Neuronal stem cell (in vitro differentiated cells): ENCODE measurements at regions not wholly inside any gene's neighbourhood (a gene's known extent, or its start where the extent isn't known, plus 50 kb on each side); places are given as distances from the start of the nearest gene placed in this dataset.
A peak's percentile ranks its signal among the peaks of the same experiment; 100 is the strongest.

Experiments used
- DNase-seq: peaks from one replicate; pipeline ENCODE4 v3.0.0-alpha.2; 2013; ENCODE audit warnings: low spot score
- H2AFZ ChIP-seq: one replicate; pipeline ENCODE4 v1.6.1; 2013; ENCODE audit warnings: mild to moderate bottlenecking, low read length, inconsistent platforms
- H2AK5ac ChIP-seq: 2 replicates; pipeline ENCODE4 v1.6.1; 2013; ENCODE audit warnings: low read depth, mild to moderate bottlenecking, inconsistent platforms, low read length, moderate library complexity, mixed read lengths
- H2BK120ac ChIP-seq: 2 replicates; pipeline ENCODE4 v1.6.1; 2013; ENCODE audit warnings: low read depth, mild to moderate bottlenecking, inconsistent platforms, low read length, moderate library complexity, mixed read lengths
- H2BK12ac ChIP-seq: one replicate; pipeline ENCODE4 v1.6.1; 2013; ENCODE audit warnings: low read length, inconsistent platforms
- H2BK15ac ChIP-seq: 2 replicates; pipeline ENCODE4 v1.6.1; 2013; ENCODE audit warnings: mild to moderate bottlenecking, low read length, inconsistent platforms, mixed read lengths
- H2BK5ac ChIP-seq: one replicate; pipeline ENCODE4 v1.6.1; 2013; ENCODE audit warnings: inconsistent platforms, mild to moderate bottlenecking, low read length, moderate library complexity
- H3K14ac ChIP-seq: one replicate; pipeline ENCODE4 v1.6.1; 2013; ENCODE audit warnings: low read length, inconsistent platforms
- H3K18ac ChIP-seq: 2 replicates; pipeline ENCODE4 v1.6.1; 2013; ENCODE audit warnings: low read length, inconsistent platforms
- H3K23ac ChIP-seq: 2 replicates; pipeline ENCODE4 v1.6.1; 2013; ENCODE audit warnings: low read depth, mild to moderate bottlenecking, mixed read lengths, low read length, inconsistent platforms; ENCODE audit not compliant: poor library complexity
- H3K27ac ChIP-seq: replicated peaks from 3 replicates; pipeline ENCODE4 v1.5.1; 2013; ENCODE audit warnings: low read length, inconsistent platforms
- H3K27me3 ChIP-seq, 3 experiments: 2 replicates each; pipeline ENCODE4 v1.6.1; 2013; ENCODE audit warnings: low read length in 3 of 3, mild to moderate bottlenecking in 2 of 3, inconsistent platforms in 1 of 3, low read depth in 1 of 3, mixed read lengths in 1 of 3, moderate library complexity in 1 of 3; ENCODE audit not compliant: control insufficient read depth in 3 of 3, insufficient read depth in 3 of 3
- H3K36me3 ChIP-seq, 2 donors: replicated peaks in 1 of 2; 2 replicates each; pipeline ENCODE4 v1.6.1; 2013; ENCODE audit warnings: low read length in 2 of 2; ENCODE audit not compliant: control insufficient read depth in 2 of 2, insufficient read depth in 2 of 2
- H3K4ac ChIP-seq: 2 replicates; pipeline ENCODE4 v1.6.1; 2013; ENCODE audit warnings: inconsistent platforms, mild to moderate bottlenecking, low read length, moderate library complexity
- H3K4me1 ChIP-seq, 2 donors: 1 replicate in 1 of 2; 2 replicates in 1 of 2; pipeline ENCODE4 v1.6.1; 2013; ENCODE audit warnings: low read length in 2 of 2, low read depth in 1 of 2; ENCODE audit not compliant: control insufficient read depth in 2 of 2, insufficient read depth in 1 of 2
- H3K4me2 ChIP-seq: one replicate; pipeline ENCODE4 v1.6.1; 2013; ENCODE audit warnings: mild to moderate bottlenecking, low read length, inconsistent platforms; ENCODE audit not compliant: insufficient read depth, poor library complexity, severe bottlenecking
- H3K4me3 ChIP-seq, 2 donors: 2 replicates each; pipeline ENCODE4 v1.5.1; 2013; ENCODE audit warnings: low read length in 2 of 2, mild to moderate bottlenecking in 2 of 2, inconsistent platforms in 1 of 2, moderate library complexity in 1 of 2
- H3K79me1 ChIP-seq: one replicate; pipeline ENCODE4 v1.6.1; 2013; ENCODE audit warnings: low read depth, mild to moderate bottlenecking, inconsistent platforms, low read length, moderate library complexity
- H3K9ac ChIP-seq: one replicate; pipeline ENCODE4 v1.6.1; 2013; ENCODE audit warnings: mild to moderate bottlenecking, low read depth, low read length, inconsistent platforms; ENCODE audit not compliant: poor library complexity
- H3K9me3 ChIP-seq, 2 donors: replicated peaks in 1 of 2; 2 replicates each; pipeline versions ENCODE3 to v1.6.1; 2013; ENCODE audit warnings: low read length in 2 of 2, mild to moderate bottlenecking in 2 of 2, inconsistent platforms in 1 of 2, low read depth in 1 of 2, mixed read lengths in 1 of 2, moderate library complexity in 1 of 2; ENCODE audit not compliant: control insufficient read depth in 2 of 2, insufficient read depth in 1 of 2
- H4K8ac ChIP-seq: one replicate; pipeline ENCODE4 v1.6.1; 2013; ENCODE audit warnings: low read depth, mild to moderate bottlenecking, inconsistent platforms, low read length, moderate library complexity
- H4K91ac ChIP-seq: one replicate; pipeline ENCODE4 v1.6.1; 2013; ENCODE audit warnings: low read length, low read depth, mild to moderate bottlenecking, inconsistent platforms; ENCODE audit not compliant: poor library complexity
- WGBS, 2 donors: extraction: QIAGEN DNeasy Blood & Tissue Kit; methylation state at CpG; one replicate each; pipeline ENCODE4 v1.1.7; 2013; ENCODE audit warnings: missing lambda C conversion rate in 2 of 2, mixed read lengths in 1 of 2; ENCODE audit not compliant: insufficient read length in 2 of 2, insufficient replicate concordance in 1 of 2; ENCODE audit errors: extremely low coverage in 2 of 2; 5-methylcytosine and 5-hydroxymethylcytosine counted together

GRCh38 chr21:26743524-26743923, 101.7 kb downstream of the ADAMTS1 start:
- Histone ChIP-seq H4K8ac (no peak overlapping the region), H3K4me1 (peaks cover 0 to 2% of the 10 kb centered on the region in 2 donors), H2AFZ (no peak overlapping the region), H3K79me1 (no peaks in the 10 kb centered on the region), H3K9me3 (no peaks in the 10 kb centered on the region), H3K9ac (no peak overlapping the region), H2BK120ac (no peak overlapping the region), H3K14ac (no peak overlapping the region), H3K4ac (no peak overlapping the region), H3K36me3 (no peaks in the 10 kb centered on the region), H3K4me3 (no peak overlapping the region), H3K18ac (no peak overlapping the region), H2BK15ac (no peak overlapping the region), H4K91ac (no peak overlapping the region), H3K27ac (no peak overlapping the region), H3K23ac (no peak overlapping the region), H2BK12ac (no peak overlapping the region), H2BK5ac (no peak overlapping the region), H2AK5ac (no peak overlapping the region), H3K27me3 (no peaks in the 10 kb centered on the region), H3K4me2 (no peak overlapping the region)
- no peak for DNase-seq
- WGBS, 2 donors: no CpG with 5 or more reads among the region's 2 CpGs

GRCh38 chr21:26739189-26739588, 106.0 kb downstream of the ADAMTS1 start:
- Histone ChIP-seq H3K9ac (no peak overlapping the region), H2BK5ac (no peak overlapping the region), H4K91ac (no peak overlapping the region), H2BK15ac (no peak overlapping the region), H3K4me1 (peaks cover 0 to 2% of the 10 kb centered on the region in 2 donors), H3K4me2 (no peak overlapping the region), H3K4me3 (no peak overlapping the region), H2BK120ac (no peak overlapping the region), H3K79me1 (no peaks in the 10 kb centered on the region), H3K14ac (no peak overlapping the region), H3K27me3 (no peaks in the 10 kb centered on the region), H3K4ac (no peak overlapping the region), H2AK5ac (no peak overlapping the region), H3K18ac (no peak overlapping the region), H4K8ac (no peak overlapping the region), H2AFZ (no peak overlapping the region), H2BK12ac (no peak overlapping the region), H3K9me3 (no peaks in the 10 kb centered on the region), H3K36me3 (no peaks in the 10 kb centered on the region), H3K27ac (no peak overlapping the region), H3K23ac (no peak overlapping the region)
- WGBS, 2 donors: no CpG with 5 or more reads among the region's 1 CpG
- no peak for DNase-seq

GRCh38 chr21:26736449-26736848, 108.8 kb downstream of the ADAMTS1 start:
- no peaks in the 10 kb centered on the region for H3K9me3 ChIP-seq
- no peak for DNase-seq
- peaks cover 0 to 5% of the 10 kb centered on the region in 2 donors for H3K4me1 ChIP-seq
- no peak overlapping the region for H3K4ac ChIP-seq
- no peak overlapping the region for H2BK12ac ChIP-seq
- H3K14ac ChIP-seq: no peak overlapping the region
- H2BK15ac ChIP-seq: no peak overlapping the region
- no peak overlapping the region for H3K4me3 ChIP-seq
- H3K27ac ChIP-seq: no peak overlapping the region
- no peaks in the 10 kb centered on the region for H3K79me1 ChIP-seq
- no peaks in the 10 kb centered on the region for H3K27me3 ChIP-seq
- no peak overlapping the region for H2AFZ ChIP-seq
- no peak overlapping the region for H2BK5ac ChIP-seq
- H2AK5ac ChIP-seq: no peak overlapping the region
- no peak overlapping the region for H3K9ac ChIP-seq
- H3K23ac ChIP-seq: no peak overlapping the region
- no peak overlapping the region for H2BK120ac ChIP-seq
- H4K91ac ChIP-seq: no peak overlapping the region
- H3K4me2 ChIP-seq: no peak overlapping the region
- no CpG with 5 or more reads among the region's 1 CpG for WGBS, 2 donors
- no peak overlapping the region for H3K18ac ChIP-seq
- H4K8ac ChIP-seq: no peak overlapping the region
- H3K36me3 ChIP-seq: no peaks in the 10 kb centered on the region

- no CpG with 5 or more reads among the region's 10 CpGs for WGBS, 2 donors
- Histone ChIP-seq H2AFZ (peak overlapping the region; percentile 74), H2AK5ac (no peak overlapping the region), H3K4me1 (peaks cover 0 to 3% of the 10 kb centered on the region in 2 donors), H3K79me1 (no peaks in the 10 kb centered on the region), H3K4me2 (no peak overlapping the region), H3K27me3 (no peaks in the 10 kb centered on the region), H3K9ac (no peak overlapping the region), H3K4ac (no peak overlapping the region), H3K36me3 (no peaks in the 10 kb centered on the region), H3K23ac (no peak overlapping the region), H3K9me3 (peaks cover 0 to 1% of the 10 kb centered on the region in 2 donors), H2BK120ac (no peak overlapping the region), H3K27ac (no peak overlapping the region), H2BK15ac (no peak overlapping the region), H2BK12ac (no peak overlapping the region), H3K4me3 (no peak overlapping the region), H3K18ac (peak overlapping the region; percentile 38), H4K91ac (no peak overlapping the region), H4K8ac (no peak overlapping the region), H3K14ac (no peak overlapping the region), H2BK5ac (no peak overlapping the region)
- DNase-seq: peak; percentile 23
Observed at GRCh38 chr21:26732432-26733221, 112.6 kb downstream of the ADAMTS1 start.
